Activated CD4-positive, alpha-beta T cell treated with anti-CD3 and anti-CD28 coated beads, Interleukin-2, amount 10 ng/mL, durations not matched to agents 24 days and 14 days (primary cell): ENCODE measurements at regions not wholly inside any gene's neighbourhood (a gene's known extent, or its start where the extent isn't known, plus 50 kb on each side); places are given as distances from the start of the nearest gene placed in this dataset.
A peak's percentile ranks its signal among the peaks of the same experiment; 100 is the strongest.

ENCODE experiments used
- DNase-seq: peaks from one replicate; pipeline ENCODE4 v3.0.0; 2022
- H3K27ac Mint-ChIP-seq: one replicate; pipeline ENCODE4 v1.8.0; 2022; ENCODE audit warnings: mild to moderate bottlenecking, mixed read lengths
- H3K27me3 Mint-ChIP-seq: one replicate; pipeline ENCODE4 v1.8.0; 2022; ENCODE audit warnings: mixed read lengths
- H3K36me3 Mint-ChIP-seq: one replicate; pipeline ENCODE4 v1.8.0; 2022; ENCODE audit warnings: low read depth, mild to moderate bottlenecking, mixed read lengths
- H3K4me1 Mint-ChIP-seq: one replicate; pipeline ENCODE4 v1.8.0; 2021; ENCODE audit warnings: mixed read lengths
- H3K4me3 Mint-ChIP-seq: one replicate; pipeline ENCODE4 v1.8.0; 2022; ENCODE audit warnings: mild to moderate bottlenecking, moderate library complexity, mixed read lengths
- H3K9me3 Mint-ChIP-seq: one replicate; pipeline ENCODE4 v1.8.0; 2021; ENCODE audit warnings: mixed read lengths
- intact Hi-C: fragments of 100-400 bp; cut with micrococcal nuclease; formaldehyde crosslinking; loops from one replicate; pipeline ENCODE4 v1.15.1; 2023

GRCh38 chr1:70916034-70916427, 131.6 kb downstream of the PTGER3 start:
- Mint-ChIP-seq H3K36me3 (no peaks in the 10 kb centered on the region), H3K4me1 (peaks cover 4% of the 10 kb centered on the region), H3K27ac (peak overlapping the region; percentile 49), H3K27me3 (no peaks in the 10 kb centered on the region), H3K4me3 (no peak overlapping the region), H3K9me3 (peaks cover 3% of the 10 kb centered on the region)
- DNase-seq, result no peak
- intact Hi-C loops, result no loop called here

- Mint-ChIP-seq H3K36me3 (no peaks in the 10 kb centered on the region), H3K9me3 (peaks cover 3% of the 10 kb centered on the region), H3K4me1 (peaks cover 4% of the 10 kb centered on the region), H3K27me3 (no peaks in the 10 kb centered on the region), H3K27ac (no peak overlapping the region), H3K4me3 (no peak overlapping the region)
- intact Hi-C loops, result no loop called here
- DNase-seq, result no peak
These were observed 127.8 kb downstream of the PTGER3 start for GRCh38 chr1:70919706-70920323.
